Sigmoid colon (tissue), 6 donors: ENCODE measurements at regions not wholly inside any gene's neighbourhood (a gene's known extent, or its start where the extent isn't known, plus 50 kb on each side); places are given as distances from the start of the nearest gene placed in this dataset.

Experiments used
- DNase-seq: peaks from one replicate; pipeline ENCODE4 v3.0.0-alpha.2; 2019
- H3K27ac ChIP-seq, 4 donors: fragments of 200-600 bp; sonication (generic); one replicate each; pipeline ENCODE4 v1.5.1; 2016 to 2019; ENCODE audit warnings: mild to moderate bottlenecking in 1 of 4
- H3K27me3 ChIP-seq, 3 donors: fragments of 200-600 bp; sonication (generic); one replicate each; pipeline ENCODE4 v1.5.1; 2019; ENCODE audit warnings: mild to moderate bottlenecking in 1 of 3
- H3K36me3 ChIP-seq, 4 donors: fragments of 200-600 bp; sonication (generic); one replicate each; pipeline ENCODE4 v1.5.1; 2016 to 2019
- H3K4me1 ChIP-seq, 4 donors: fragments of 200-600 bp; sonication (generic); one replicate each; pipeline ENCODE4 v1.5.1; 2017 to 2019
- H3K4me3 ChIP-seq, 4 donors: fragments of 200-600 bp; sonication (generic); one replicate each; pipeline ENCODE4 v1.5.1; 2017 to 2019; ENCODE audit warnings: mild to moderate bottlenecking in 2 of 4, moderate library complexity in 1 of 4
- H3K9me3 ChIP-seq, 4 donors: fragments of 200-600 bp in 3 of 4; sonication (generic) in 3 of 4; one replicate each; pipeline versions ENCODE4 v1.5.1 to v1.6.1; 2013 to 2019
- CTCF ChIP-seq, 4 experiments: fragments of 450-650 bp in 3 of 4; fragments of 200-600 bp in 1 of 4; IDR thresholded peaks; one replicate each; pipeline ENCODE4 v1.5.1; 2016 to 2019; ENCODE audit warnings: antibody characterized with exemption in 4 of 4, mild to moderate bottlenecking in 3 of 4, moderate library complexity in 2 of 4
- EP300 ChIP-seq, 4 donors: sonication (generic); formaldehyde crosslinking; IDR thresholded peaks; one replicate each; pipeline ENCODE4 v1.6.1; 2017; ENCODE audit warnings: antibody characterized with exemption in 4 of 4
- POLR2A ChIP-seq, 2 donors: fragments of 450-650 bp; IDR thresholded peaks; one replicate each; pipeline ENCODE4 v1.6.1; 2016; ENCODE audit warnings: antibody characterized with exemption in 2 of 2, mild to moderate bottlenecking in 2 of 2, moderate library complexity in 2 of 2
- POLR2AphosphoS5 ChIP-seq, 4 donors: sonication (generic); formaldehyde crosslinking; IDR thresholded peaks; one replicate each; pipeline ENCODE4 v1.6.1; 2017; ENCODE audit warnings: antibody characterized with exemption in 4 of 4
- WGBS, 2 donors: extraction: QIAGEN DNeasy Blood & Tissue Kit; methylation state at CpG; one replicate each; pipeline ENCODE4 v1.1.7; 2013; 5-methylcytosine and 5-hydroxymethylcytosine counted together
- intact Hi-C: fragments of 100-400 bp; cut with DNase I; formaldehyde crosslinking; loops from one replicate; pipeline ENCODE4 v1.15.1; 2023
- donor health status: healthy with polysubstance abuse.
- donor health status: healthy.

DNA sequence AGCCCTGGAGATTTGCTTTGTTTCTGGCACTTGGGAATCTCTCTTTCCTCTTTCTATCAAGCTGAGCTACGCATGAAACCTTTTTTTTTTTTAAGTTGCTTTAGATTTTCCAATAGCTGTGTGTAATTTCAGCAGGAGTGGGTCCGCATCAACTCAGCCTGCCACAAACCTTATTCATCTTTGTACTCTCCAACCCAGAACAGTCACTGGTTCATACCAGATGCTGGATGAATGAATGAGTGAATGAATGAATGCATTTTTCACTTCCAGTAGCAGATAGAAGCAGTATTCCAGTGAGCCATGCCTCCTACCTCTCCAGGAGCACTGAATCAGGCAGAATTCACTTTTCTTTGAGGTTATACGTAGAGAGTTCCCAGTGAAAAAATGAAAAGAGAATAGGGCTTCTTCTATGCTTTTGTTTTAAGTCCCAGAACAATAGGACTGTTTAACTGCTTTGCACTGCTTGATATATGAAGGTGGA lies 221.1 kb downstream of the TM9SF2 start:
- no peak overlapping the region for H3K27ac ChIP-seq
- no peaks in the 10 kb centered on the region for H3K36me3 ChIP-seq
- H3K27me3 ChIP-seq: no peaks in the 10 kb centered on the region
- no peaks in the 10 kb centered on the region for H3K4me1 ChIP-seq
- 90 to 95% methylated on average over 3 of the region's 3 CpGs for WGBS, 2 donors
- no peaks in the 10 kb centered on the region for H3K9me3 ChIP-seq
- DNase-seq: no peak
- no peak overlapping the region for H3K4me3 ChIP-seq
- intact Hi-C loops: no loop called here
- TF ChIP-seq CTCF (IDR thresholded peaks at IDR 0.05): no peak
- TF ChIP-seq EP300 (IDR thresholded peaks at IDR 0.05): no peak
- TF ChIP-seq POLR2AphosphoS5 (IDR thresholded peaks at IDR 0.05): no peak
- TF ChIP-seq POLR2A (IDR thresholded peaks at IDR 0.05): no peak

GRCh38 chr13:99721606-99722337 lies 220.5 kb downstream of the TM9SF2 start:
- Histone ChIP-seq H3K9me3 (no peaks in the 10 kb centered on the region), H3K4me3 (no peak overlapping the region), H3K27ac (no peak overlapping the region), H3K36me3 (no peaks in the 10 kb centered on the region), H3K27me3 (no peaks in the 10 kb centered on the region), H3K4me1 (no peaks in the 10 kb centered on the region)
- WGBS, 2 donors: 85 to 94% methylated on average over 4 of the region's 4 CpGs
- intact Hi-C loops: no loop called here
- TF ChIP-seq EP300 (IDR thresholded peaks at IDR 0.05) (no peak), CTCF (IDR thresholded peaks at IDR 0.05) (no peak), POLR2A (IDR thresholded peaks at IDR 0.05) (no peak), POLR2AphosphoS5 (IDR thresholded peaks at IDR 0.05) (no peak)
- DNase-seq: no peak

GRCh38 chr13:99717959-99718674 lies 216.8 kb downstream of the TM9SF2 start:
- 82 to 88% methylated on average over 2 of the region's 2 CpGs for WGBS, 2 donors
- DNase-seq: no peak
- Histone ChIP-seq H3K4me1 (no peaks in the 10 kb centered on the region), H3K36me3 (no peaks in the 10 kb centered on the region), H3K9me3 (no peaks in the 10 kb centered on the region), H3K27ac (no peak overlapping the region), H3K27me3 (no peaks in the 10 kb centered on the region), H3K4me3 (no peak overlapping the region)
- TF ChIP-seq EP300 (IDR thresholded peaks at IDR 0.05) (no peak), POLR2AphosphoS5 (IDR thresholded peaks at IDR 0.05) (no peak), POLR2A (IDR thresholded peaks at IDR 0.05) (no peak), CTCF (IDR thresholded peaks at IDR 0.05) (no peak)
- intact Hi-C loops: no loop called here

GRCh38 chr13:99709134-99709533 lies 207.9 kb downstream of the TM9SF2 start:
- Histone ChIP-seq H3K9me3 (no peaks in the 10 kb centered on the region), H3K27ac (no peak overlapping the region), H3K4me1 (no peaks in the 10 kb centered on the region), H3K27me3 (no peaks in the 10 kb centered on the region), H3K36me3 (no peaks in the 10 kb centered on the region), H3K4me3 (no peak overlapping the region)
- WGBS, 2 donors: 86 to 95% methylated on average over 4 of the region's 4 CpGs
- DNase-seq: no peak
- intact Hi-C loops: no loop called here
- TF ChIP-seq EP300 (IDR thresholded peaks at IDR 0.05) (no peak), POLR2AphosphoS5 (IDR thresholded peaks at IDR 0.05) (no peak), POLR2A (IDR thresholded peaks at IDR 0.05) (no peak), CTCF (IDR thresholded peaks at IDR 0.05) (no peak)
